Spleen (tissue), 11 donors: ENCODE measurements at regions not wholly inside any gene's neighbourhood (a gene's known extent, or its start where the extent isn't known, plus 50 kb on each side); places are given as distances from the start of the nearest gene placed in this dataset.

Experiments
- DNase-seq: peaks from one replicate; pipeline ENCODE4 v3.0.0-alpha.2; 2020
- H3K27ac ChIP-seq, 8 donors: fragments of 200-600 bp; sonication (generic) in 7 of 8; 1 replicate in 4 of 8; 2 replicates in 4 of 8; pipeline versions ENCODE4 v1.5.0 to v1.8.0; 2016 to 2021; ENCODE audit warnings: inconsistent platforms in 4 of 8, mild to moderate bottlenecking in 4 of 8, moderate library complexity in 1 of 8
- H3K27me3 ChIP-seq, 7 donors: fragments of 200-600 bp; sonication (generic) in 6 of 7; replicated peaks in 1 of 7; 1 replicate in 4 of 7; 2 replicates in 3 of 7; pipeline versions ENCODE4 v1.5.0 to v1.8.0; 2016 to 2021; ENCODE audit warnings: inconsistent platforms in 3 of 7, mild to moderate bottlenecking in 1 of 7
- H3K36me3 ChIP-seq, 6 donors: fragments of 200-600 bp; sonication (generic) in 5 of 6; 1 replicate in 4 of 6; 2 replicates in 2 of 6; pipeline versions ENCODE4 v1.5.0 to v1.8.0; 2016 to 2021; ENCODE audit warnings: inconsistent platforms in 2 of 6
- H3K4me1 ChIP-seq, 6 donors: fragments of 200-600 bp; sonication (generic) in 5 of 6; 1 replicate in 3 of 6; 2 replicates in 3 of 6; pipeline versions ENCODE4 v1.5.0 to v1.8.0; 2016 to 2021; ENCODE audit warnings: inconsistent platforms in 3 of 6
- H3K4me3 ChIP-seq, 8 donors: fragments of 200-600 bp; sonication (generic) in 7 of 8; 1 replicate in 4 of 8; 2 replicates in 4 of 8; pipeline versions ENCODE4 v1.5.0 to v1.8.0; 2016 to 2021; ENCODE audit warnings: inconsistent platforms in 4 of 8, mild to moderate bottlenecking in 4 of 8, moderate library complexity in 2 of 8
- H3K9me3 ChIP-seq, 8 donors: fragments of 200-600 bp; sonication (generic) in 7 of 8; 1 replicate in 4 of 8; 2 replicates in 4 of 8; pipeline versions ENCODE4 v1.5.0 to v1.8.0; 2016 to 2021; ENCODE audit warnings: inconsistent platforms in 4 of 8
- CTCF ChIP-seq, 11 experiments: fragments of 200-600 bp in 7 of 11; fragments of 450-650 bp in 4 of 11; sonication (generic) in 4 of 11; IDR thresholded peaks in 8 of 11; conservative IDR thresholded peaks in 3 of 11; 1 replicate in 7 of 11; 2 replicates in 4 of 11; pipeline versions ENCODE4 v1.4.0 to v1.8.0; 2016 to 2021; ENCODE audit warnings: antibody characterized with exemption in 11 of 11, inconsistent platforms in 4 of 11, mild to moderate bottlenecking in 1 of 11
- POLR2A ChIP-seq, 3 donors: fragments of 450-650 bp; IDR thresholded peaks; one replicate each; pipeline ENCODE4 v1.5.1; 2017; ENCODE audit warnings: antibody characterized with exemption in 3 of 3, mild to moderate bottlenecking in 1 of 3
- POLR2AphosphoS5 ChIP-seq, 3 donors: sonication (generic); formaldehyde crosslinking; IDR thresholded peaks; one replicate each; pipeline ENCODE4 v1.5.1; 2017; ENCODE audit warnings: antibody characterized with exemption in 3 of 3
- WGBS, 5 donors: extraction: QIAGEN DNeasy Blood & Tissue Kit in 3 of 5; methylation state at CpG; one replicate each; pipeline versions ENCODE4 v1.1.5 to v1.1.7; 2013 to 2018; 5-methylcytosine and 5-hydroxymethylcytosine counted together
- intact Hi-C: fragments of 100-400 bp; cut with DNase I; formaldehyde crosslinking; loops from one replicate; pipeline ENCODE4 v1.15.0; 2023; ENCODE audit warnings: low total_unique reads
- small RNA-seq, 4 donors: library from RNA; depleted of rRNA; stranded (forward); fragments of <200 nt; gene quantifications; one replicate each; pipeline ENCODE3, GENCODE V24; 2016
- donor health status: healthy with polysubstance abuse.
- donor health status: DM: no; HTN: no; CAD: no; lungs with moderate emphysema.
- donor health status: DM: no; HTN: no; CAD: no.
- donor health status: Bipolar disorder and iron deficiency.
- donor health status: healthy.
- donor health status: DM: no; HTN: no; CAD: no.
- donor health status: DM: yes; HTN: yes; CAD: no.

- no peaks in the 10 kb centered on the region for H3K4me1 ChIP-seq
- TF ChIP-seq CTCF (IDR thresholded peaks at IDR 0.05 in 8 of 11, conservative IDR thresholded peaks at IDR 0.05 in 3 of 11): no peak
- TF ChIP-seq POLR2A (IDR thresholded peaks at IDR 0.05): no peak
- TF ChIP-seq POLR2AphosphoS5 (IDR thresholded peaks at IDR 0.05): no peak
- no peak for DNase-seq
- WGBS, 5 donors: 80 to 90% (median 82%) methylated on average over 2 of the region's 2 CpGs
- H3K36me3 ChIP-seq: no peaks in the 10 kb centered on the region
- no peaks in the 10 kb centered on the region for H3K27me3 ChIP-seq
- intact Hi-C loops: no loop called here
- peaks cover 0 to 10% (median 5%) of the 10 kb centered on the region in 8 donors for H3K9me3 ChIP-seq
- H3K4me3 ChIP-seq: no peak overlapping the region
- H3K27ac ChIP-seq: no peak overlapping the region
Measured at GRCh38 chr4:135694066-135694465, 1492.5 kb upstream of the PABPC4L start.

DNA sequence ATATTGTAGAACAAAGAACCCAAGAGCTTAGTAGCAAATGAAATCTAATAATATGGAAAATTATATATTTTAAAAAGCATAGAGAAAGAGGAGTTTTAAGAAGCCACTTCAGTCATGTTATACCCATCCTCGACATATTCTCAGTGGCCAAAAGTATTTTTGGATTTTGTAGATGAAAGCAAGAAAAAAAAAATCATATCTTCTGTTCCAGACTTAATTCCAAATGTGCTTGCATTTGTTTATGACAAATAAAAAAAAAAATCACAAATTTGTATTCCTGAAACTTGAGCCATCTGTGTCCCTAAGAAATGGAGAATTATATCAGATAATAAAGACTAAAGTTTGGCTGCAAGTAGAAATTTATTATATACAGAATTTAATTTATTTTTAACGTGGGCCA is 1482.4 kb upstream of the PABPC4L start:
- WGBS, 5 donors: 67 to 82% (median 70%) methylated on average over 2 of the region's 2 CpGs
- Histone ChIP-seq H3K27ac (no peak overlapping the region), H3K4me3 (no peak overlapping the region), H3K9me3 (peaks cover 0 to 15% (median 4%) of the 10 kb centered on the region in 8 donors), H3K4me1 (no peaks in the 10 kb centered on the region), H3K27me3 (no peaks in the 10 kb centered on the region), H3K36me3 (no peaks in the 10 kb centered on the region)
- no peak for TF ChIP-seq CTCF (IDR thresholded peaks at IDR 0.05 in 8 of 11, conservative IDR thresholded peaks at IDR 0.05 in 3 of 11)
- no peak for TF ChIP-seq POLR2A (IDR thresholded peaks at IDR 0.05)
- DNase-seq: no peak
- intact Hi-C loops: no loop called here

DNA sequence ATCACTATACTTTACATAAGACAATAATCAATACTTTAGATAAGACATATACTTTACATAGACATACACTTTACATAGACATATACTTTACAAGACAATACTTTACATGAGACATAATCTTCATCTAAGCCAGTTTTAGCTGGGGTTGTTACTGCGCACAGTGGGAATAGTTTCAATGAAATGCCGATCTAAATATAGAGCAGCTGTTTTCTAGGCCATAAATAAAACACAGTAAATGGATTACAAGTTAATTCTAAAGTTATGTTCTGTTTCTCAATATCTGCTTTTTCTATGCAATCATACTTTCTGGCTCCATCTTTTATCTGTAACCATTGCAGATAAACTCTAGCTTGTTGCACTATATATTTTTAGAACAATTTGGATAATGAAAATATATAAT is 1470.6 kb upstream of the PABPC4L start:
- WGBS, 5 donors: 90 to 96% (median 93%) methylated on average over 2 of the region's 2 CpGs
- no peaks in the 10 kb centered on the region for H3K4me1 ChIP-seq
- DNase-seq: no peak
- H3K36me3 ChIP-seq: no peaks in the 10 kb centered on the region
- intact Hi-C loops: no loop called here
- peaks cover 0 to 6% (median 0%) of the 10 kb centered on the region in 8 donors for H3K9me3 ChIP-seq
- no peak overlapping the region for H3K27ac ChIP-seq
- no peak for TF ChIP-seq POLR2AphosphoS5 (IDR thresholded peaks at IDR 0.05)
- no peak for TF ChIP-seq CTCF (IDR thresholded peaks at IDR 0.05 in 8 of 11, conservative IDR thresholded peaks at IDR 0.05 in 3 of 11)
- TF ChIP-seq POLR2A (IDR thresholded peaks at IDR 0.05): no peak
- no peak overlapping the region for H3K4me3 ChIP-seq
- no peaks in the 10 kb centered on the region for H3K27me3 ChIP-seq

- no peaks in the 10 kb centered on the region for H3K4me1 ChIP-seq
- TF ChIP-seq CTCF (IDR thresholded peaks at IDR 0.05 in 8 of 11, conservative IDR thresholded peaks at IDR 0.05 in 3 of 11) (no peak), POLR2AphosphoS5 (IDR thresholded peaks at IDR 0.05) (no peak), POLR2A (IDR thresholded peaks at IDR 0.05) (no peak)
- H3K27me3 ChIP-seq: no peaks in the 10 kb centered on the region
- H3K9me3 ChIP-seq: no peaks in the 10 kb centered on the region
- H3K4me3 ChIP-seq: no peak overlapping the region
- intact Hi-C loops: no loop called here
- no peak overlapping the region for H3K27ac ChIP-seq
- no peaks in the 10 kb centered on the region for H3K36me3 ChIP-seq
- no peak for DNase-seq
Measured at GRCh38 chr4:135670548-135670947, 1469.0 kb upstream of the PABPC4L start.

Small RNAs in the stretch of these regions (small RNA-seq; reads per million reads assigned to genes)
- gene RNU1-89P: 0 to 0.08 (median 0) reads per million in 4 donors
- gene SERF1AP1: 0 reads per million in 4 donors
